NCI-H2196 treated with DMSO at 0.1 percent for 48 hours (cell line): ENCODE measurements at regions not wholly inside any gene's neighbourhood (a gene's known extent, or its start where the extent isn't known, plus 50 kb on each side); places are given as distances from the start of the nearest gene placed in this dataset.

Experiments used
- DNase-seq: peaks from one replicate; lab custom pipeline; 2025; ENCODE audit not compliant: unreplicated experiment; lab: John Stamatoyannopoulos, UW

- no peak for DNase-seq
Measured at GRCh38 chr9:103899866-103900265, 194.2 kb upstream of the SMC2 start.

- no peak for DNase-seq
Measured at GRCh38 chr9:103900466-103900865, 193.6 kb upstream of the SMC2 start.

- DNase-seq: no peak
Measured at GRCh38 chr9:103902263-103902662, 191.8 kb upstream of the SMC2 start.

- no peak for DNase-seq
Measured at GRCh38 chr9:103904242-103904641, 189.9 kb upstream of the SMC2 start.

- DNase-seq: no peak
Measured at GRCh38 chr9:103913899-103914298, 180.2 kb upstream of the SMC2 start.

GRCh38 chr9:103919605-103920209 lies 174.4 kb upstream of the SMC2 start:
- DNase-seq: no peak

- no peak for DNase-seq
Measured at GRCh38 chr9:103928442-103928841, 165.7 kb upstream of the SMC2 start.

GRCh38 chr9:103941104-103941503 lies 153.0 kb upstream of the SMC2 start:
- no peak for DNase-seq

GRCh38 chr9:103942200-103942599 lies 151.9 kb upstream of the SMC2 start:
- no peak for DNase-seq

- peak; percentile 54 for DNase-seq
Measured at GRCh38 chr9:103942651-103943050, 151.5 kb upstream of the SMC2 start.

- no peak for DNase-seq
Measured at GRCh38 chr9:103949096-103949495, 145.0 kb upstream of the SMC2 start.

GRCh38 chr9:103977163-103977562 lies 116.9 kb upstream of the SMC2 start:
- no peak for DNase-seq

GRCh38 chr9:103978396-103978795 lies 115.7 kb upstream of the SMC2 start:
- no peak for DNase-seq

GRCh38 chr9:103981912-103982311 lies 112.2 kb upstream of the SMC2 start:
- DNase-seq: no peak

GRCh38 chr9:103985077-103985476 lies 109.0 kb upstream of the SMC2 start:
- DNase-seq: no peak

GRCh38 chr9:103988821-103989220 lies 105.3 kb upstream of the SMC2 start:
- DNase-seq: no peak

GRCh38 chr9:103990311-103990710 lies 103.8 kb upstream of the SMC2 start:
- DNase-seq: no peak

- DNase-seq: no peak
Measured at GRCh38 chr9:103991001-103991400, 103.1 kb upstream of the SMC2 start.

- no peak for DNase-seq
Measured at GRCh38 chr9:103991698-103992097, 102.4 kb upstream of the SMC2 start.

- no peak for DNase-seq
Measured at GRCh38 chr9:103992938-103993579, 101.0 kb upstream of the SMC2 start.

- no peak for DNase-seq
Measured at GRCh38 chr9:103997856-103998370, 96.2 kb upstream of the SMC2 start.

GRCh38 chr9:103999375-104000062 lies 94.6 kb upstream of the SMC2 start:
- no peak for DNase-seq
